Osteoblast (primary cell): ENCODE measurements at regions not wholly inside any gene's neighbourhood (a gene's known extent, or its start where the extent isn't known, plus 50 kb on each side); places are given as distances from the start of the nearest gene placed in this dataset.

Experiments
- DNase-seq: peaks from one replicate; pipeline ENCODE4 v3.0.0; 2011; ENCODE audit warnings: low spot score, mixed read lengths; ENCODE audit not compliant: insufficient read length; ENCODE audit errors: missing footprints
- H2AFZ ChIP-seq: 2 replicates; pipeline ENCODE4 v1.6.0; 2011; ENCODE audit warnings: mild to moderate bottlenecking, low read length
- H3K27ac ChIP-seq: 2 replicates; pipeline ENCODE4 v1.5.1; 2011; ENCODE audit warnings: mild to moderate bottlenecking, low read depth, low read length, moderate library complexity
- H3K27me3 ChIP-seq: 2 replicates; pipeline ENCODE4 v1.6.0; 2012; ENCODE audit warnings: mild to moderate bottlenecking, control low read depth, inconsistent platforms, low read length, moderate library complexity; ENCODE audit not compliant: insufficient read depth
- H3K36me3 ChIP-seq: 2 replicates; pipeline ENCODE4 v1.5.1; 2011; ENCODE audit warnings: mild to moderate bottlenecking, low read length, control low read depth, moderate library complexity; ENCODE audit not compliant: insufficient read depth
- H3K4me1 ChIP-seq: 2 replicates; pipeline ENCODE4 v1.5.1; 2011; ENCODE audit warnings: mild to moderate bottlenecking, low read length, control low read depth, moderate library complexity; ENCODE audit not compliant: insufficient read depth
- H3K4me2 ChIP-seq: 2 replicates; pipeline ENCODE4 v1.6.0; 2011; ENCODE audit warnings: mild to moderate bottlenecking, low read length; ENCODE audit not compliant: insufficient read depth
- H3K4me3 ChIP-seq: fragments of 200-600 bp; sonication (generic); 3 replicates; pipeline ENCODE4 v1.5.1; 2012; ENCODE audit warnings: mild to moderate bottlenecking, low read length, inconsistent platforms; ENCODE audit not compliant: insufficient read depth
- H3K79me2 ChIP-seq: 2 replicates; pipeline ENCODE4 v1.6.0; 2012; ENCODE audit warnings: mild to moderate bottlenecking, low read length, control low read depth, inconsistent platforms; ENCODE audit not compliant: insufficient read depth
- H3K9me3 ChIP-seq: 2 replicates; pipeline ENCODE4 v1.5.1; 2011; ENCODE audit warnings: low read depth, low read length, control low read depth
- H4K20me1 ChIP-seq: 2 replicates; pipeline ENCODE4 v1.6.0; 2012; ENCODE audit warnings: mild to moderate bottlenecking, low read length, control low read depth; ENCODE audit not compliant: insufficient read depth
- TF ChIP-seq, protein P1 (sequence below): IDR thresholded peaks from 2 replicates; pipeline ENCODE4 v1.5.1; 2011; ENCODE audit warnings: mild to moderate bottlenecking, low read depth, low read length, moderate library complexity; ENCODE audit errors: extremely low read depth

DNA sequence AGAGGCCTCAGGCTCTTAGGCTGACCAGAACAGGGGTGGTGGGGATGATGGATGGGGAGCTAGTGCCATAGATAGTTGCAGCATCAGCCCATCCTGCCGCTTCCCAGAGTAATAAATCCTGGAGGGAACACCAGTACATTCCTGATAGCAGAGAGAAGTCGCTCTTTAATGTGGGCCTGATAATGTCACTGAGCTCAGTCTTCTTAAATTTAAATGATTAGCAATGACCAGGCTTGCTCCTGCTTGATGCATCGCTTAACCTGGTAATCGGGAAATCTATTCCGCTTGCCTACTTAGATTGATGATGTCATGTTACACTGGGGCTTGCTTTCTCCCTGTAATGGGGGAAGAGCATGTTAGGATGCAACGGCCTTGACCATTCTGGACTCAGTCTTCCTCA lies 218.6 kb upstream of the PLXNA2 start:
- H3K4me3 ChIP-seq: no peak overlapping the region
- TF ChIP-seq, protein P1, sequence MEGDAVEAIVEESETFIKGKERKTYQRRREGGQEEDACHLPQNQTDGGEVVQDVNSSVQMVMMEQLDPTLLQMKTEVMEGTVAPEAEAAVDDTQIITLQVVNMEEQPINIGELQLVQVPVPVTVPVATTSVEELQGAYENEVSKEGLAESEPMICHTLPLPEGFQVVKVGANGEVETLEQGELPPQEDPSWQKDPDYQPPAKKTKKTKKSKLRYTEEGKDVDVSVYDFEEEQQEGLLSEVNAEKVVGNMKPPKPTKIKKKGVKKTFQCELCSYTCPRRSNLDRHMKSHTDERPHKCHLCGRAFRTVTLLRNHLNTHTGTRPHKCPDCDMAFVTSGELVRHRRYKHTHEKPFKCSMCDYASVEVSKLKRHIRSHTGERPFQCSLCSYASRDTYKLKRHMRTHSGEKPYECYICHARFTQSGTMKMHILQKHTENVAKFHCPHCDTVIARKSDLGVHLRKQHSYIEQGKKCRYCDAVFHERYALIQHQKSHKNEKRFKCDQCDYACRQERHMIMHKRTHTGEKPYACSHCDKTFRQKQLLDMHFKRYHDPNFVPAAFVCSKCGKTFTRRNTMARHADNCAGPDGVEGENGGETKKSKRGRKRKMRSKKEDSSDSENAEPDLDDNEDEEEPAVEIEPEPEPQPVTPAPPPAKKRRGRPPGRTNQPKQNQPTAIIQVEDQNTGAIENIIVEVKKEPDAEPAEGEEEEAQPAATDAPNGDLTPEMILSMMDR: no peak
- H3K9me3 ChIP-seq: no peaks in the 10 kb centered on the region
- no peaks in the 10 kb centered on the region for H3K27me3 ChIP-seq
- H2AFZ ChIP-seq: no peak overlapping the region
- H3K4me2 ChIP-seq: no peak overlapping the region
- no peaks in the 10 kb centered on the region for H4K20me1 ChIP-seq
- no peaks in the 10 kb centered on the region for H3K4me1 ChIP-seq
- no peak for DNase-seq
- H3K27ac ChIP-seq: no peak overlapping the region
- no peaks in the 10 kb centered on the region for H3K36me3 ChIP-seq
- no peaks in the 10 kb centered on the region for H3K79me2 ChIP-seq

DNA sequence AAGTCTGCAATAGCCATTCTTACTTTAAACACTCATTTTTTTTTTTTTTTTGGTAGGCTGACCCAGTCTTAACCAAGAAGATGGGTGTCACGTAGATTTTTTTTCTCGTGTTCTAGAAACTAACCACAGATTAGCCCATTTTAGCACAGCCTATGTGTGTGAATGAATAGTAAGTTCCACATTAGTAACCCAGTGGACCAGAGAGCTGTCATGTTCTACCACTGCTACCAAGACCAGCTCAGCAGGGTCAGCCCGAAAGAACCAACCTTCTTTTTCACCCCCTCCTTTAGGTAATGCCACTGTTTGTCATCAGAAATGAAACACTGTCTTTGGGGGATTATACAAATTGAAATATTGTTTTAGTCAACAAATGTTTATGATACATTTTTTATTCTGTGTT lies 221.1 kb upstream of the PLXNA2 start:
- no peaks in the 10 kb centered on the region for H3K4me1 ChIP-seq
- H3K36me3 ChIP-seq: no peaks in the 10 kb centered on the region
- no peaks in the 10 kb centered on the region for H3K27me3 ChIP-seq
- H3K79me2 ChIP-seq: no peaks in the 10 kb centered on the region
- no peak overlapping the region for H3K4me2 ChIP-seq
- H3K4me3 ChIP-seq: no peak overlapping the region
- DNase-seq: no peak
- TF ChIP-seq, protein P1: no peak
- no peak overlapping the region for H3K27ac ChIP-seq
- H4K20me1 ChIP-seq: no peaks in the 10 kb centered on the region
- H3K9me3 ChIP-seq: no peaks in the 10 kb centered on the region
- no peak overlapping the region for H2AFZ ChIP-seq

DNA sequence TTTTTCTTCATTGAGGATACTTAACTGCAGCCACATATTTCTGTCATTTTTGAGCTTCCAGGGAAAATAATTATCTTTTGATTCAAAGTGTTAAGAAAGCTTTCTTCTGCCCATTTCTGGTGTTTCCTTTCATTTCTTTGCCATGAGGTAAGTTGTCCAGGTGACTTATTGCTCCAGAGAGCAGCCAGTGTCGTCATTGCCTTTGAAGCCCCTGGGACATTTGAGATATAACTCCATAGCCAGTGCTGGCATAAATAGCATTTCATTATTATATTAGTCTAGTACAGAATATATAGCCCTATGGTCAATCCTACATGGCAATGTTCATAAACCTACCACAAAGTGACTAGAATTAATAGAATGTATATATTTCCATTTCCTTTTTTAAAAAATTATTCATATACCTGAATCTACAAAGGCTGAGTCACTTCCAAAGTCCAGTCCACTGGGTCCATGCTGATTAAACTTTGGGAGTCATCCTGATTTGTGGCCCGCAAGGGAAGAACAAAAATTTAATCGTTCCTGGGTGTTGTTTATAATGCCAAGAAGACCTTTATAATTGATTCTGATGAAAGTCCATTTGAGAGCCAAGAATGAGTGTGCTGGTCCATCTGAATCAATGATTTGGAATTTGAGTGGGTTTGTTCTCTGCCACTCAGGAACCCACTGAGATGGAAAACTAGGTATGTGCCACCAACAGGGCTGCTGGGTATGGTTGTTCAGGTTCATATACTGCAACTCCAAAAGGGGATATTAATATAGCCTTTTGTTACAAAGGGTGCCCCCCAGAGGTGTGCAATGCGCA lies 221.8 kb upstream of the PLXNA2 start:
- H3K27me3 ChIP-seq: no peaks in the 10 kb centered on the region
- no peak overlapping the region for H2AFZ ChIP-seq
- no peaks in the 10 kb centered on the region for H4K20me1 ChIP-seq
- H3K4me1 ChIP-seq: no peaks in the 10 kb centered on the region
- H3K27ac ChIP-seq: no peak overlapping the region
- no peak for DNase-seq
- H3K9me3 ChIP-seq: no peaks in the 10 kb centered on the region
- H3K79me2 ChIP-seq: no peaks in the 10 kb centered on the region
- no peak overlapping the region for H3K4me2 ChIP-seq
- TF ChIP-seq, protein P1: no peak
- no peaks in the 10 kb centered on the region for H3K36me3 ChIP-seq
- no peak overlapping the region for H3K4me3 ChIP-seq

DNA sequence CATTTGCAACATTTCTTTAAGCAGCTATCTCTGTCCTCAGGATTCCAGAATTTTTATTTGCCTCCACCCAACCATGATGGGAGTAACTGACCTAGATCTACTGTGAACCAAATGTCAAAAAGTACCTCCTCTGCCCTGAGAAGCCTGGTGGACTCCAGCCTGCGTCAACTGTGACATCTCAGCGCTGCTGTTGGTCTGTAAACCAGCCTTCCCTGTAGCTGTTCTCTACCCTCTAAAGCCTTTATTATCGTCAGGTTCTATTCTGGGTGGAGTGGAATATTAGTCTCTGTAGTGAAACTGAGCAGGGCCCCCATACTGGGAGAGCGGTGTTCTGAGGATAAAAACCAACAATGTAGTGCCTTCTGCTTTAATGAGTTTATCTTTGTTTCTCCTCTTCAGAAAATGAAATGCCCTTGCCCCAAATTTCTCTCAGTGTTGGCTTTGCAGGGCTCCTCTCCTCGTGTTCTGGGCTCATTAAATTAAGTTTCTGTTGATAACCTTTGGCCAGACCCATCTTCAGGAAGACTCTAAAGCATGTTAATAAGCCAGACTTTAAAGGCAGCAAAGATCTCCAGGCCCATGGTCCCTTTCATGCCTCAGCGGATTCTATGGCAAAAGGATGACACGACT lies 223.1 kb upstream of the PLXNA2 start:
- TF ChIP-seq, protein P1: no peak
- Histone ChIP-seq H3K4me1 (no peaks in the 10 kb centered on the region), H3K36me3 (no peaks in the 10 kb centered on the region), H3K27ac (no peak overlapping the region), H3K4me2 (no peak overlapping the region), H2AFZ (no peak overlapping the region), H3K27me3 (no peaks in the 10 kb centered on the region), H3K4me3 (no peak overlapping the region), H3K79me2 (no peaks in the 10 kb centered on the region), H4K20me1 (no peaks in the 10 kb centered on the region), H3K9me3 (no peaks in the 10 kb centered on the region)
- no peak for DNase-seq
